Endothelial cell of umbilical vein (primary cell): ENCODE measurements at regions not wholly inside any gene's neighbourhood (a gene's known extent, or its start where the extent isn't known, plus 50 kb on each side); places are given as distances from the start of the nearest gene placed in this dataset.

Experiments used
- BruUV-seq: library from RNA; stranded (reverse); fragments of 400-500 nt; replicated peaks from 2 replicates; lab custom pipeline; 2021; lab: Mats Ljungman, UMichigan
- CTCF ChIA-PET: fragments of 300-600, 350-600 bp; sonication (Branson Sonifier 250); formaldehyde crosslinking; loops from one replicate; lab custom pipeline; 2021; ENCODE audit warnings: antibody characterized with exemption, inconsistent platforms; lab: Charles Lee
- POLR2A ChIA-PET: fragments of 300-600, 350-600 bp; sonication (Branson Sonifier 250); formaldehyde crosslinking; loops from one replicate; lab custom pipeline; 2021; ENCODE audit warnings: antibody characterized with exemption, inconsistent platforms; lab: Charles Lee
- DNase-seq: peaks from one replicate; pipeline ENCODE4 v3.0.0-alpha.2; 2011; ENCODE audit warnings: low read depth, low spot score
- FAIRE-seq: peaks from 2 replicates; lab custom pipeline; 2011; peaks lifted over from hg19 to GRCh38; lab: Jason Lieb, UNC
- H2AFZ ChIP-seq: 2 replicates; pipeline ENCODE4 v1.6.0; 2012; ENCODE audit warnings: low read depth, low read length, control low read depth, inconsistent platforms
- H3K27ac ChIP-seq: 2 replicates; pipeline ENCODE4 v1.5.1; 2011; ENCODE audit warnings: low read depth, mild to moderate bottlenecking, control low read depth, low read length, moderate library complexity; ENCODE audit not compliant: insufficient read depth
- H3K27me3 ChIP-seq, 2 experiments: 2 replicates each; pipeline versions ENCODE4 v1.6.0 to v1.6.1; 2011; ENCODE audit warnings: low read length in 2 of 2, mixed read lengths in 1 of 2; ENCODE audit not compliant: control insufficient read depth in 2 of 2, insufficient read depth in 2 of 2
- H3K36me3 ChIP-seq, 2 experiments: 2 replicates in 1 of 2; 3 replicates in 1 of 2; pipeline ENCODE4 v1.5.1; 2011; ENCODE audit warnings: low read length in 2 of 2, mild to moderate bottlenecking in 1 of 2, moderate library complexity in 1 of 2; ENCODE audit not compliant: control insufficient read depth in 2 of 2, insufficient read depth in 2 of 2; ENCODE audit errors: extremely low read depth in 1 of 2
- H3K4me1 ChIP-seq: 3 replicates; pipeline ENCODE4 v1.5.1; 2011; ENCODE audit warnings: mild to moderate bottlenecking, low read length; ENCODE audit not compliant: control insufficient read depth, insufficient read depth; ENCODE audit errors: extremely low read depth
- H3K4me2 ChIP-seq: 2 replicates; pipeline ENCODE4 v1.6.1; 2011; ENCODE audit warnings: low read length, control low read depth, mixed read lengths; ENCODE audit not compliant: insufficient read depth
- H3K4me3 ChIP-seq, 3 experiments: fragments of 200-600 bp in 1 of 3; sonication (generic), shearing (Covaris generic) in 1 of 3; replicated peaks in 1 of 3; 2 replicates each; pipeline ENCODE4 v1.5.1; 2011 to 2016; ENCODE audit warnings: control low read depth in 3 of 3, low read length in 3 of 3, mild to moderate bottlenecking in 2 of 3, inconsistent platforms in 1 of 3, low read depth in 1 of 3, moderate library complexity in 1 of 3; ENCODE audit not compliant: insufficient read depth in 1 of 3
- H3K79me2 ChIP-seq: 2 replicates; pipeline ENCODE4 v1.6.0; 2012; ENCODE audit warnings: low read length, inconsistent platforms; ENCODE audit not compliant: control insufficient read depth, insufficient read depth
- H3K9ac ChIP-seq: replicated peaks from 2 replicates; pipeline ENCODE3; 2011; ENCODE audit warnings: low read length, control low read depth; ENCODE audit not compliant: insufficient read depth; ENCODE audit errors: extremely low read depth
- H3K9me1 ChIP-seq: replicated peaks from 3 replicates; pipeline ENCODE4 v1.6.0; 2011; ENCODE audit warnings: mild to moderate bottlenecking, low read length; ENCODE audit not compliant: control insufficient read depth, insufficient read depth; ENCODE audit errors: extremely low read depth
- H3K9me3 ChIP-seq: replicated peaks from 2 replicates; pipeline ENCODE4 v1.5.1; 2012; ENCODE audit warnings: low read length, inconsistent platforms; ENCODE audit not compliant: control insufficient read depth, insufficient read depth
- H4K20me1 ChIP-seq: replicated peaks from 2 replicates; pipeline ENCODE3; 2011; ENCODE audit warnings: mild to moderate bottlenecking, low read length; ENCODE audit not compliant: control insufficient read depth, insufficient read depth; ENCODE audit errors: extremely low read depth
- CTCF ChIP-seq, 2 donors: IDR thresholded peaks; 1 replicate in 1 of 2; 2 replicates in 1 of 2; pipeline ENCODE4 v1.5.1; 2011; ENCODE audit warnings: low read length in 2 of 2, mild to moderate bottlenecking in 2 of 2, moderate library complexity in 2 of 2, control low read depth in 1 of 2, inconsistent platforms in 1 of 2, low read depth in 1 of 2; ENCODE audit not compliant: insufficient read depth in 1 of 2; ENCODE audit errors: extremely low read depth in 1 of 2
- EZH2 ChIP-seq: IDR thresholded peaks from 2 replicates; pipeline ENCODE4 v1.6.1; 2012; ENCODE audit warnings: borderline replicate concordance, low read depth, mild to moderate bottlenecking, moderate library complexity, low read length, inconsistent platforms; ENCODE audit not compliant: severe bottlenecking
- FOS ChIP-seq: IDR thresholded peaks from 2 replicates; pipeline ENCODE4 v1.6.1; 2011; ENCODE audit warnings: mild to moderate bottlenecking, low read length, moderate library complexity, borderline replicate concordance; ENCODE audit not compliant: insufficient read depth
- GATA2 ChIP-seq: IDR thresholded peaks from 2 replicates; pipeline ENCODE4 v1.7.0; 2011; ENCODE audit warnings: low read depth, mild to moderate bottlenecking, moderate library complexity, mixed read lengths, low read length; ENCODE audit not compliant: insufficient read length, insufficient read depth
- JUN ChIP-seq: IDR thresholded peaks from 2 replicates; pipeline ENCODE4 v1.6.1; 2011; ENCODE audit warnings: borderline replicate concordance, low read depth; ENCODE audit not compliant: insufficient read length, insufficient read depth
- MAX ChIP-seq: IDR thresholded peaks from 2 replicates; pipeline ENCODE4 v1.6.1; 2011; ENCODE audit not compliant: insufficient read depth, insufficient read length
- MYC ChIP-seq: IDR thresholded peaks from one replicate; pipeline ENCODE4 v1.6.1; 2011; ENCODE audit warnings: mild to moderate bottlenecking, low read depth, low read length
- POLR2A ChIP-seq: IDR thresholded peaks from 2 replicates; pipeline ENCODE4 v1.6.1; 2012; ENCODE audit warnings: low read depth, mild to moderate bottlenecking, control low read depth, low read length
- POLR2AphosphoS5 ChIP-seq: IDR thresholded peaks from 2 replicates; pipeline ENCODE4 v1.6.1; 2012; ENCODE audit warnings: low read depth, mild to moderate bottlenecking, control low read depth, low read length, moderate library complexity; ENCODE audit not compliant: insufficient read depth
- dilution Hi-C: fragments of 300-500 bp; cut with MboI; formaldehyde crosslinking; loops from one replicate; pipeline ENCODE4 v1.15.0; 2019; ENCODE audit warnings: low sequenced_read_pairs; ENCODE audit not compliant: extremely low pct_ligation_motif_present
- intact Hi-C: fragments of 100-400 bp; cut with micrococcal nuclease; formaldehyde crosslinking; loops from one replicate; pipeline ENCODE4 v1.10.0; 2022

DNA sequence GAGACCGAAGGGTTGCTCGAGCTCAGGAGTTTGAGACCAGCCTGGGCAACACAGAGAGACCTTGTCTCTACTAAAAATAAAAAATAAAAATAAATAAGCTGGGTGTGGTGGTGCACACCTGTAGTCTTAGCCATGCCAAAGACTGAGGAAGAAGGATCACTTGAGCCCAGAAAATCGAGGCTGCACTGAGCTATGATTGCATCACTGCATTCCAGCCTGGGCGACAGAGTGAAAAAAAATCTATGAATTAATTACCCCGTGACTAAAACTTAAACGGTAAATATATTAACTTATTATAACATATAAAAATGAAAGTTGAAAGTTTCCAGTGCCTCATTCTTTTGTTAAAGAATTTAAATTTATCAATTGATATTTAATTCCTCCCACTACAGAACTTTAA lies 273.7 kb downstream of the KLF12 start:
- H3K9ac ChIP-seq: no peak overlapping the region
- FAIRE-seq (no peak), DNase-seq (no peak)
- ChIA-PET POLR2A (no interaction called here), CTCF (interaction anchor here (0.9 to 3.4 kb wide), 2 partner anchors 12 to 25 kb away, joined by 3 to 11 read pairs; no protein-coding TSS in a partner anchor)
- BruUV-seq: no TSS peak
- H3K4me3 ChIP-seq: no peak overlapping the region
- intact Hi-C loops: no loop called here
- no peaks in the 10 kb centered on the region for H3K9me3 ChIP-seq
- H3K4me1 ChIP-seq: no peaks in the 10 kb centered on the region
- dilution Hi-C loops: no loop called here
- no peak overlapping the region for H2AFZ ChIP-seq
- no peaks in the 10 kb centered on the region for H3K79me2 ChIP-seq
- no peak overlapping the region for H3K27ac ChIP-seq
- H3K36me3 ChIP-seq: no peaks in the 10 kb centered on the region
- no peaks in the 10 kb centered on the region for H3K9me1 ChIP-seq
- H4K20me1 ChIP-seq: no peaks in the 10 kb centered on the region
- TF ChIP-seq MAX (no peak), FOS (no peak), EZH2 (no peak), MYC (no peak), POLR2AphosphoS5 (no peak), POLR2A (no peak), JUN (no peak)
- H3K27me3 ChIP-seq: no peaks in the 10 kb centered on the region
- no peak overlapping the region for H3K4me2 ChIP-seq

DNA sequence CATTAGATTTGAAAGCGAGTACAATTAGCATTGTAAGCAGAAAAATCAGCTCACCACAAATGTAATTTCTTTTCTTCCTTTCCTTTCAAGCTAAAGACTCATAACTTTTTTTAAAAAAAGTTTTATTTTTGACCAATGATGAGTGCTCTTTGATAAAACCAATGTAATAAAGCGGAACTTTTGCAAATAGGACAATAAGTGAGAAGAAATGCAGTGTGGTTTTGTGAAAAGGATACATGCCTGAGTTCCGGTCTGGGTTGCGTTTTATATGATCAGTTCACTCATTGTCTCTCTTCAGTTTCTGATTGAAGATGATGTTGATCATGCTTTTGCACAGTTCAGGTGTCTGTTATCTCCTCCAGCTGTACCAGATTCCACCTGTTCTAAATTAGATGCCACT lies 274.4 kb downstream of the KLF12 start:
- H3K27me3 ChIP-seq: no peaks in the 10 kb centered on the region
- H3K79me2 ChIP-seq: no peaks in the 10 kb centered on the region
- CTCF ChIA-PET: interaction anchor here (0.9 to 3.4 kb wide), 3 partner anchors 12 to 24 kb away, joined by 3 to 11 read pairs (median 3); no protein-coding TSS in a partner anchor
- no peak overlapping the region for H3K27ac ChIP-seq
- H4K20me1 ChIP-seq: no peaks in the 10 kb centered on the region
- H2AFZ ChIP-seq: no peak overlapping the region
- POLR2A ChIA-PET: no interaction called here
- H3K9ac ChIP-seq: no peak overlapping the region
- no peak overlapping the region for H3K4me2 ChIP-seq
- H3K4me1 ChIP-seq: no peaks in the 10 kb centered on the region
- intact Hi-C loops: no loop called here
- TF ChIP-seq CTCF (IDR thresholded peaks at IDR 0.05; ENCODE audit: extremely low read depth in 1 of 2, insufficient read depth in 1 of 2, low read depth in 1 of 2, low read length in 2 of 2) (no peak), MAX (no peak), MYC (no peak), POLR2A (no peak), FOS (no peak), EZH2 (no peak), POLR2AphosphoS5 (no peak), JUN (no peak), GATA2 (no peak)
- H3K9me1 ChIP-seq: no peaks in the 10 kb centered on the region
- BruUV-seq: no TSS peak
- dilution Hi-C loops: no loop called here
- no peak for FAIRE-seq
- H3K4me3 ChIP-seq: no peak overlapping the region
- DNase-seq: no peak
- no peaks in the 10 kb centered on the region for H3K36me3 ChIP-seq
- no peaks in the 10 kb centered on the region for H3K9me3 ChIP-seq
